T1000 (cell line): ENCODE measurements at regions not wholly inside any gene's neighbourhood (a gene's known extent, or its start where the extent isn't known, plus 50 kb on each side); places are given as distances from the start of the nearest gene placed in this dataset.
A peak's percentile ranks its signal among the peaks of the same experiment; 100 is the strongest.

Experiments used
- DNase-seq: peaks from one replicate; lab custom pipeline; 2025; ENCODE audit warnings: mixed read lengths; lab: John Stamatoyannopoulos, UW

- no peak for DNase-seq
Measured at GRCh38 chr13:59492030-59492636, 671.6 kb downstream of the DIAPH3 start.

GRCh38 chr13:59493436-59493965 lies 670.2 kb downstream of the DIAPH3 start:
- DNase-seq: no peak

- DNase-seq: no peak
Measured at GRCh38 chr13:59494151-59494550, 669.6 kb downstream of the DIAPH3 start.

- DNase-seq: no peak
Measured at GRCh38 chr13:59494560-59494970, 669.2 kb downstream of the DIAPH3 start.

- DNase-seq: no peak
Measured at GRCh38 chr13:59495299-59495698, 668.4 kb downstream of the DIAPH3 start.

- DNase-seq: no peak
Measured at GRCh38 chr13:59495936-59496512, 667.7 kb downstream of the DIAPH3 start.

- no peak for DNase-seq
Measured at GRCh38 chr13:59497621-59498247, 666.0 kb downstream of the DIAPH3 start.

GRCh38 chr13:59501004-59501403 lies 662.7 kb downstream of the DIAPH3 start:
- DNase-seq: no peak

GRCh38 chr13:59504407-59504806 lies 659.3 kb downstream of the DIAPH3 start:
- no peak for DNase-seq

GRCh38 chr13:59510386-59510785 lies 653.3 kb downstream of the DIAPH3 start:
- DNase-seq: no peak

- no peak for DNase-seq
Measured at GRCh38 chr13:59513686-59514085, 650.0 kb downstream of the DIAPH3 start.

GRCh38 chr13:59514316-59514715 lies 649.4 kb downstream of the DIAPH3 start:
- DNase-seq: no peak

- no peak for DNase-seq
Measured at GRCh38 chr13:59519819-59520218, 643.9 kb downstream of the DIAPH3 start.

- DNase-seq: no peak
Measured at GRCh38 chr13:59521549-59521948, 642.2 kb downstream of the DIAPH3 start.

GRCh38 chr13:59522652-59523051 lies 641.1 kb downstream of the DIAPH3 start:
- DNase-seq: no peak

- no peak for DNase-seq
Measured at GRCh38 chr13:59527500-59527899, 636.2 kb downstream of the DIAPH3 start.

GRCh38 chr13:59531571-59532091 lies 632.1 kb downstream of the DIAPH3 start:
- peak; percentile 22 for DNase-seq

GRCh38 chr13:59532405-59532804 lies 631.3 kb downstream of the DIAPH3 start:
- DNase-seq: no peak

- DNase-seq: no peak
Measured at GRCh38 chr13:59533561-59534555, 629.9 kb downstream of the DIAPH3 start.

GRCh38 chr13:59534806-59535205 lies 628.9 kb downstream of the DIAPH3 start:
- DNase-seq: no peak

- DNase-seq: no peak
Measured at GRCh38 chr13:59537500-59537899, 626.2 kb downstream of the DIAPH3 start.

- no peak for DNase-seq
Measured at GRCh38 chr13:59538512-59538911, 625.2 kb downstream of the DIAPH3 start.
